ENCODE measurements at regions not wholly inside any gene's neighbourhood (a gene's known extent, or its start where the extent isn't known, plus 50 kb on each side); places are given as distances from the start of the nearest gene placed in this dataset.

DNA sequence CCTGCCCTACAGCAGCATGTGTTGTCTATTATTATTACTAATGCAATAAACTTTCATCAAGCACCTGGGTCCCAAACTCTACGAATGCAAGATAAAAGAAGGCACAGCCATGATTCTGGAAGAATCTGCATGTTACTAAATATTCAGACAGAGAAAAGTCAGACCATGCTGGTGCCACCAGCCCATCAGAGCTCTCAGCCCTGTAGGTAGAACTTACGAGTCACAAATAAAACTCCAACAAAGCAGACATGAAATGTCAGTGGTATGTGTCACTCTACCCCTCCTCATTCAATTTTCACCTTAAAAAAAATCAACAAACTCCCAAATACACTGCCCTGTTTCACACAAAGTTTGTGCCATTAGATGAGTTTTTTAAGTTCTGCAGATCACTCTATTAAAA is 62.4 kb upstream of the TIAM1 start:
- no peak for DNase-seq

DNA sequence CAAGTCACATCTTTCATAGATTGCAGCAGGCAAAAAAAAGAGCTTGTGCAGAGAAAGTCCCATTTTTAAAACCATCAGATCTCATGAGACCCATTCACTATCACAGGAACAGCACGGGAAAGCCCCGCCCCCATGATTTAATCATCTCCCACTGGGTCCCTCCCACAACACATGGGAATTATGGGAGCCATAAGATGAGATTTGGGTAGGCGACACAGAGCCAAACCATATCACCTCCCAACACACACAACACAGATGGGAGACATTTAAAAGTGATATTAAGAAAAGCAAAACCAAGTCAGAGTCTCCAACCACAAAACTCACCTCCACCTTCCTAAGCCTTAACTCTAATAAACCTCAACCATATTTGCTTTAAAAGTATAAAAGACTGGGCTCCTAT is 61.5 kb upstream of the TIAM1 start:
- no peak for DNase-seq

GRCh38 chr21:31403596-31404333 is 59.7 kb upstream of the TIAM1 start:
- DNase-seq: no peak

DNA sequence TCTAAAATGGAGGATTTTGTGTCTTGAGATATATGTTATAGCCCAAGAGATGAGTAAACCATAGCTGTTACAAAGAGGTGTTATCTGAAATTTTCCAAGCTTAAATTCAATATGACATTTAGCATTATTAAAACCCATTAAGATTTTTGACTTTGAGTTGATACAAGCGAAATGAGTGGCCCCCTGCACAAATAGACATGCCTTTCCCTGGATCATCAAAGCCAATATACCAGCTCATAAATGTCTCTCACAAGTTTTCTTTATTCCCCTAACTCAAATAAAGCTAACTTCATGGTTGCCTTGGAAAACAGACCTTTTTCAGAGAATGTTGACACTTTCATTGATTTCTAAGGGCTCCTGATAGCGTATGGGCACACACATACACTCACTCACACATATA is 55.5 kb upstream of the TIAM1 start:
- DNase-seq: no peak

GRCh38 chr21:31398574-31398973 is 54.5 kb upstream of the TIAM1 start:
- no peak for DNase-seq

DNA sequence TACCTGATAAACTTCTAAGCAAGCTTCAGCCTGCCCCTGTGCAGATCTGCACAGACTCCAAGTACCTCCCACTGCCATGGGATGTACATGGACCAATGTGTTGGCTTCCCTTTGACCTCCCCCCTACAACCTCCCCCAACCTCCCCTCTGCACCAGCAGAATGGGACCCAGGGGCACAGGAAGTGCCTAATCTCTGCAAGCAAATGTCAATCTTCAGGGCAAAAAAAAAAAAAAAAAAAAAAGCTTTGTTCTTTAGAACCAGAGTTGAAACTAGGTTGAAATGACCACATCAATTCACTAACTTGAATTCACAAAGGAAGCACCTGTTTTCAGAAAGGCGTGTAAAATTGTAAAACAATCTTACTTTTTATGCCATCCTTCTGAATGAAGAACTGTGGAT is 53.9 kb upstream of the TIAM1 start:
- DNase-seq: no peak

- DNase-seq: no peak
Observed at GRCh38 chr21:31397515-31397926, 53.5 kb upstream of the TIAM1 start.

DNA sequence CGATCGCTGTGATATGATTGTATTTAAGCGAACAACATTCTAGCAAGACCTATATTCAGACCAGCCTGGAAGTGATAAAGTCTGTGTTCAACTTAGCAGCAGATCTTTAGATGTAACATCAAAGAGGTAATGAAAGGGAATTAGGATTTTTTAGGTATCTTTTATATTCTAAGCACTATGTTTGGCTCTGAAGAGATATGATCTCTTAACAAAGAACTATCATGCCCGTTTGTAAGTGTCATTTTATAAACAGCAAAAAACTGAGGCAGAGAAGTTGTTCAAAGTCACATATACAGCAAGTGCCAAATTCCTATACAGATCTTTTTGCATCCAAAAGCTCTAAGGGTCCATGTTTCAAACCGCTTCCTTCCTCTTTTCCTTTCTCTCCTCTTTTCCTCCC is 53.0 kb upstream of the TIAM1 start:
- no peak for DNase-seq

DNA sequence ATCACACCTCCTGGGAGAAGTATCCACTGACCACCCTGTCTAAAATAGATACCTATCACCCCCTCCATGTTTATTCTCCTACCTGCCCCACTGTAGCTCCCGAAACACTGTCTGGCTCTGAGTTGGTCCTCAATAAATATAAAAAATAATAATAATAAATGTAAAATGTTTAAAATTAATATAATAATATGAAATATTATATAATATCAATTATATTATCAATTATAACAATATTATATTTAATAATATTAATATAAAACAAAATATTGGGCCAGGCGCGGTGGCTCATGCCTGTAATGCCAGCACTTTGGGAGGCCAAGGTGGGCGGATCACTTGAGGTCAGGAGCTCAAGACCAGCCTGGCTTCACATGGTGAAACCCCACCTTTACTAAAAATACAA is 52.3 kb upstream of the TIAM1 start:
- no peak for DNase-seq

GRCh38 chr21:31395791-31396190 is 51.7 kb upstream of the TIAM1 start:
- DNase-seq: no peak

DNA sequence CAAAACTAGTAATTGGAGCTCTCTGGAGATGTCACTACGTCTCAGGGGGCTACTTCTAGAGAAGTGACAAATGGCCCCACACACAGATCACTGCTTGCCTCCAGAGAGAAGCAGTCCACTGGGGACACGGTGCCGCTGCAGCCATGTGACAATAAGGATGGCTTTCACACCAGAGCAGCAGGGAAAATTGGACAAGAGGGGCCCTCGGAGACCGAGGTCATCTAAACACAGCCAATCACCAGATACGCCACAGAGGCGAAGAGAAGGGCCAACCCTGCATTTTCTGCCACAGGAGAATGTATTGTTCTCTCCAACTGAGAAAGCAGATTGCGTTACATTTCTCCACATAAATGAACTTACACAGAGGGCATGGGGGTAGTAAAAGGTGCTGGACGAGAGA is 51.2 kb upstream of the TIAM1 start:
- DNase-seq: no peak

DNA sequence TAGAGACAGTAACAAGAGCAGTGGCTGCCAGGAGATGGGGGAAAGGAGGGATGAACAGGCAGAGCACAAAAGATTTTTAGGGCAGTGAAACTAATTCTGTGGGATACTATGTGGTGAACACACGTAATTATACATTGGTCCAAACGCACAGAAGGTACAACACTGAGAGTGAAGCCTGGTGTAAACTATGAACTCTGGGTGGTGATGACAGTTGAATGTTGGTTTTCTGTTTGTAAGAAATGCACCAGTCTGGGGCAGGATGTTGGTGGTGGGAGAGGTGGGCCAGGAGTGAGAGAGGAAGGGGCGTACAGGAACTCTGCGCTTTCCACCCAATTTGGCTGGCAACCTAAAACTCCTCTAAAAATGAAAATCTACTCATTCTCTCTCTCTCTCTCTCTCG is 50.2 kb upstream of the TIAM1 start:
- DNase-seq: no peak

Data from activated CD4-positive, CD25-positive, alpha-beta regulatory T cell treated with anti-CD3 and anti-CD28 coated beads, Interleukin-2, amount 50 U/mL, for 72 hours (primary cell).